HepG2 (cell line): ENCODE measurements at regions not wholly inside any gene's neighbourhood (a gene's known extent, or its start where the extent isn't known, plus 50 kb on each side); places are given as distances from the start of the nearest gene placed in this dataset.
"Not testable (repeated sequence)": the region's sequence is repeated elsewhere in the genome, so short reads cannot be mapped to it uniquely, and the experiment has no call there.

Source experiments
- ATAC-seq: fragments of 200-7000 bp; cut with Tn5 transposase; 3 replicates; pipeline ENCODE4 v1.9.1; 2020; ENCODE audit warnings: mild to moderate bottlenecking, moderate library complexity
- BruUV-seq: library from RNA; stranded (reverse); fragments of 400-500 nt; replicated peaks from 2 replicates; lab custom pipeline; 2021; lab: Mats Ljungman, UMichigan
- CTCF ChIA-PET: fragments of 300-600 bp; formaldehyde crosslinking; extraction: SDS; loops from one replicate; lab custom pipeline; 2021; ENCODE audit warnings: low total read pairs, inconsistent platforms, low intra/inter-chr PET ratio; lab: Yijun Ruan, JAX
- POLR2A ChIA-PET: fragments of 350-600 bp; sonication (Branson Sonifier 250); formaldehyde crosslinking; loops from one replicate; lab custom pipeline; 2020; ENCODE audit warnings: antibody characterized with exemption, inconsistent platforms; lab: Yijun Ruan, JAX
- DNase-seq: peaks from one replicate; pipeline ENCODE4 v3.0.0-alpha.2; 2015; ENCODE audit warnings: low spot score
- FAIRE-seq: peaks from 3 replicates; lab custom pipeline; 2011; peaks lifted over from hg19 to GRCh38; lab: Jason Lieb, UNC
- H2AFZ ChIP-seq: one replicate; pipeline ENCODE4 v1.6.1; 2011; ENCODE audit warnings: low read length, inconsistent platforms
- H3K27ac ChIP-seq: fragments of 300-600 bp; 3 replicates; pipeline ENCODE4 v1.8.0; 2011; ENCODE audit warnings: mixed run types, mild to moderate bottlenecking, mixed read lengths, low read length, inconsistent platforms; ENCODE audit not compliant: insufficient read depth; ENCODE audit errors: extremely low read length
- H3K27me3 ChIP-seq, 2 experiments: fragments of 200-600 bp in 1 of 2; 2 replicates in 1 of 2; 3 replicates in 1 of 2; pipeline versions ENCODE4 v1.6.0 to v1.8.0; 2011; ENCODE audit warnings: low read length in 2 of 2, mild to moderate bottlenecking in 2 of 2, moderate library complexity in 2 of 2, inconsistent platforms in 1 of 2; ENCODE audit not compliant: insufficient read depth in 2 of 2, control insufficient read depth in 1 of 2
- H3K36me3 ChIP-seq, 2 experiments: fragments of 200-600 bp in 1 of 2; replicated peaks in 1 of 2; 2 replicates in 1 of 2; 3 replicates in 1 of 2; pipeline versions ENCODE4 v1.5.1 to v1.8.0; 2011; ENCODE audit warnings: low read length in 2 of 2, inconsistent platforms in 1 of 2; ENCODE audit not compliant: insufficient read depth in 2 of 2, control insufficient read depth in 1 of 2
- H3K4me1 ChIP-seq: 2 replicates; pipeline ENCODE4 v1.5.1; 2012; ENCODE audit warnings: low read length, inconsistent platforms; ENCODE audit not compliant: insufficient read depth
- H3K4me2 ChIP-seq: 2 replicates; pipeline ENCODE4 v1.6.0; 2011; ENCODE audit warnings: low read depth, low read length, inconsistent platforms
- H3K4me3 ChIP-seq, 3 experiments: fragments of 200-600 bp in 1 of 3; sonication (generic), shearing (Covaris generic) in 1 of 3; replicated peaks in 1 of 3; 2 replicates each; pipeline ENCODE4 v1.5.1; 2011 to 2016; ENCODE audit warnings: low read length in 3 of 3, inconsistent platforms in 2 of 3, low read depth in 2 of 3, mild to moderate bottlenecking in 2 of 3, control low read depth in 1 of 3, mixed read lengths in 1 of 3; ENCODE audit not compliant: insufficient read depth in 1 of 3
- H3K79me2 ChIP-seq: one replicate; pipeline ENCODE4 v1.6.1; 2011; ENCODE audit warnings: low read length, inconsistent platforms; ENCODE audit not compliant: insufficient read depth
- H3K9ac ChIP-seq: 2 replicates; pipeline ENCODE4 v1.6.0; 2011; ENCODE audit warnings: mild to moderate bottlenecking, low read depth, low read length, inconsistent platforms; ENCODE audit not compliant: insufficient read depth
- H3K9me3 ChIP-seq: 2 replicates; pipeline ENCODE4 v1.5.1; 2012; ENCODE audit warnings: mild to moderate bottlenecking, low read length
- H4K20me1 ChIP-seq: 2 replicates; pipeline ENCODE4 v1.6.0; 2011; ENCODE audit warnings: inconsistent platforms, mild to moderate bottlenecking, low read length, moderate library complexity; ENCODE audit not compliant: insufficient read depth
- BRD4 ChIP-seq: sonication (generic); formaldehyde crosslinking; IDR thresholded peaks from 2 replicates; pipeline ENCODE4 v1.4.0; 2020; ENCODE audit warnings: missing genetic modification reagents
- HDAC6 ChIP-seq: fragments of 200-600 bp; sonication (generic); IDR thresholded peaks from 2 replicates; pipeline ENCODE4 v1.7.0; 2017; ENCODE audit warnings: mild to moderate bottlenecking, antibody characterized with exemption, low read length, low read depth
- HNRNPH1 ChIP-seq: fragments of 200-400 bp; formaldehyde crosslinking; optimal IDR thresholded peaks from 2 replicates; pipeline ENCODE3; 2017; ENCODE audit warnings: mild to moderate bottlenecking, low read depth, low read length
- SETDB1 ChIP-seq: sonication (generic); formaldehyde crosslinking; IDR thresholded peaks from 2 replicates; pipeline ENCODE4 v1.5.1; 2020; ENCODE audit warnings: missing genetic modification reagents, mild to moderate bottlenecking, borderline replicate concordance
- SOX5 ChIP-seq: IDR thresholded peaks from 2 replicates; pipeline ENCODE4 v1.6.1; 2016; ENCODE audit warnings: borderline replicate concordance
- SYNCRIP ChIP-seq: fragments of 200-400 bp; formaldehyde crosslinking; IDR thresholded peaks from 2 replicates; pipeline ENCODE4 v1.6.1; 2018; ENCODE audit warnings: mild to moderate bottlenecking, low read depth, low read length; ENCODE audit not compliant: insufficient read depth
- ZNF121 ChIP-seq: sonication (generic); formaldehyde crosslinking; IDR thresholded peaks from 2 replicates; pipeline ENCODE4 v1.5.0; 2020; ENCODE audit warnings: mild to moderate bottlenecking, missing genetic modification reagents
- ZNF180 ChIP-seq: sonication (generic); formaldehyde crosslinking; IDR thresholded peaks from 2 replicates; pipeline ENCODE4 v1.4.0; 2020; ENCODE audit warnings: low read depth, missing genetic modification reagents, borderline replicate concordance
- ZNF460 ChIP-seq: sonication (generic); formaldehyde crosslinking; IDR thresholded peaks from 2 replicates; pipeline ENCODE4 v1.5.1; 2020; ENCODE audit warnings: missing genetic modification reagents, mild to moderate bottlenecking, borderline replicate concordance
- ZNF713 ChIP-seq: sonication (generic); formaldehyde crosslinking; IDR thresholded peaks from 2 replicates; pipeline ENCODE4 v1.4.0; 2020; ENCODE audit warnings: mild to moderate bottlenecking, missing genetic modification reagents
- ZNF746 ChIP-seq: sonication (generic); formaldehyde crosslinking; IDR thresholded peaks from 2 replicates; pipeline ENCODE4 v1.8.0; 2022; ENCODE audit warnings: mild to moderate bottlenecking, missing genetic modification reagents
- ZNF780A ChIP-seq: sonication (generic); formaldehyde crosslinking; IDR thresholded peaks from 2 replicates; pipeline ENCODE4 v1.8.0; 2022; ENCODE audit warnings: mild to moderate bottlenecking, missing genetic modification reagents, moderate library complexity
- ZNF782 ChIP-seq: sonication (generic); formaldehyde crosslinking; IDR thresholded peaks from 2 replicates; pipeline ENCODE4 v1.4.0; 2020; ENCODE audit warnings: missing genetic modification reagents, mild to moderate bottlenecking, borderline replicate concordance
- WGBS: methylation state at CpG from one replicate; pipeline ENCODE4 v1.1.6; 2017; ENCODE audit warnings: low lambda C conversion rate; 5-methylcytosine and 5-hydroxymethylcytosine counted together
- in situ Hi-C: cut with HindIII; loops from 2 replicates; pipeline ENCODE4 v1.10.0; 2017; ENCODE audit warnings: low pct_unique_long_range_greater_than_20kb; ENCODE audit not compliant: extremely low pct_ligation_motif_present
- intact Hi-C: fragments of 100-400 bp; cut with micrococcal nuclease; formaldehyde crosslinking; loops from one replicate; pipeline ENCODE4 v1.10.0; 2022; ENCODE audit not compliant: unreplicated experiment

DNA sequence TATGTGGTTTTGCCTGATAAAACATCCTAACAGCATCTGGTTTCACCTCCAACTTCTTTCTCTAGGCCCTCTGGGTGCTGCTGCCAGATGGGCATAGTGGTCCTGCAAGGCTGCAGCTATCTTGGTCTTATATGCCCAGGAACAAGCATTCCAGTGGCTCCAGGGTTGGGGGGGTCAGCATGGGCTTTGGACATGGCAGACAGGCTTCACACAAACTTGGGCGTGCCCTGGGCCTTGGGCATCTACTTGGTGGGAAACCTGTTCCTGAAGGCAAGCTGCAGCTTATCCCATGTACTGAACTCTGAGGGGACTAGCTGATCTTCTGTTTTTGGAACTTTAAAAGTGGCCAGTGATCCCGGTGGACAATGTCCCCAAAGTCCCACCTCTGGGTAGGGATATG, 54.9 kb upstream of the ZNF678 start:
- DNase-seq (no peak), FAIRE-seq (no peak), ATAC-seq (no peak)
- in situ Hi-C loops (no loop called here), intact Hi-C loops (no loop called here)
- Histone ChIP-seq H3K4me2 (no peak overlapping the region), H3K27me3 (peaks cover 0 to 19% of the 10 kb centered on the region in 2 experiments; a peak in 2 of 5 replicates), H3K79me2 (no peaks in the 10 kb centered on the region), H3K9me3 (no peaks in the 10 kb centered on the region), H4K20me1 (no peaks in the 10 kb centered on the region), H3K4me1 (no peaks in the 10 kb centered on the region), H3K9ac (no peak overlapping the region), H2AFZ (no peak overlapping the region), H3K4me3 (no peak overlapping the region), H3K36me3 (no peaks in the 10 kb centered on the region), H3K27ac (no peak overlapping the region)
- WGBS, result no CpG with 5 or more reads among the region's 2 CpGs
- BruUV-seq, result no TSS peak
- POLR2A ChIA-PET, result no interaction called here
- CTCF ChIA-PET, result no interaction called here
- TF ChIP-seq ZNF782 (CRISPR knock-in tag) (no peak), ZNF780A (CRISPR knock-in tag) (no peak), SOX5 (CRISPR knock-in tag) (no peak), ZNF713 (CRISPR knock-in tag) (no peak), ZNF180 (CRISPR knock-in tag) (no peak), SETDB1 (no peak), ZNF460 (CRISPR knock-in tag) (no peak), HDAC6 (no peak), ZNF746 (CRISPR knock-in tag) (no peak), HNRNPH1 (no peak), BRD4 (CRISPR knock-in tag) (no peak), ZNF121 (CRISPR knock-in tag) (no peak), SYNCRIP (no peak)

DNA sequence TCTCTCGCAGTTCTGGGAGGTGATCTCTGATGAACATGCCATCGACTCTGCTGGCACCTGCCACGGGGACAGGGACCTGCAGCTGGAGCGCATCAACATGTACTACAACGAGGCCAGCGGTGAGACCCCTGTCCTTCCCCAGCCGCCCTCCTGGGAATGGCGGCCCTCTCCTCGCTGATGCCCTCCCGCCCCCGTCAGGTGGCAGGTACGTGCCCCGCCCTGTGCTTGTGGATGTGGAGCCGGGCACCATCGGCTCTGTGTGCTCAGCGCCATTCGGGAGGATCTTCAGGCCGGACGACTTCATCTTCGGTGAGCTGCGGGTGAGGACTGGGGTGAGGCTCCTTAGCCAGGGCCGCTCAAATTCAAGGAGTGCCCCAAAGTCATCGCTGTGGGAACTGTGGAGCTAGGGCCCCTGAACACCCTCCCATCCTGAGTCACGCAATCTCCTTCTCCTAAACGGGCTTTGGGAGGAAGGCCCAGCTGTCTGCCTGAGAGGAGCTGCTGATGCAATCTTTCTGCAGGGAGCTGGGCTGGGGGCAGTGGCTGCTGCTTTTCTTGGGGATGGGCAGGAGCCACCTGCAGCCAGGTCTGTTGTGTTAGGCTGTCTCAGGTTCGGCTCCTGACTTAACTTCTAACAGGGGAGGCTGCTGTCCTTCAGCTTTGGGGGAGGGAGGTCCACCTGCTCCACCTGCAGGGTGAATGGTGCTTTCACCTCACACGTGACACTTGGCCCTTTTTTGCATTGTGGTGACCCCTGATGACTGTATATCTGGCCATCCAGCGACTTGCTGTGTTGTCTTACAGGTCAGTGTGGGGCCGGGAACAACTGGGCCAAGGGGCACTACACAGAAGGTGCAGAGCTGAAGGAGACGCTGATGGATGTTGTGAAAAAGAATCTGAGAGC, 56.6 kb upstream of the ZNF678 start:
- BruUV-seq, H4K20me1 ChIP-seq, FAIRE-seq, H3K79me2 ChIP-seq, CTCF ChIA-PET, DNase-seq, H3K9ac ChIP-seq, intact Hi-C loops, H3K9me3 ChIP-seq, H3K4me3 ChIP-seq, H3K27ac ChIP-seq, in situ Hi-C loops, H3K4me2 ChIP-seq, ATAC-seq, POLR2A ChIA-PET, H3K4me1 ChIP-seq, H3K36me3 ChIP-seq, H2AFZ ChIP-seq: not testable (repeated sequence)
- H3K27me3 ChIP-seq, result peaks cover 0 to 20% of the 10 kb centered on the region in 2 experiments; a peak in 2 of 5 replicates
- WGBS, result 55% methylated on average over 4 of the region's 30 CpGs

DNA sequence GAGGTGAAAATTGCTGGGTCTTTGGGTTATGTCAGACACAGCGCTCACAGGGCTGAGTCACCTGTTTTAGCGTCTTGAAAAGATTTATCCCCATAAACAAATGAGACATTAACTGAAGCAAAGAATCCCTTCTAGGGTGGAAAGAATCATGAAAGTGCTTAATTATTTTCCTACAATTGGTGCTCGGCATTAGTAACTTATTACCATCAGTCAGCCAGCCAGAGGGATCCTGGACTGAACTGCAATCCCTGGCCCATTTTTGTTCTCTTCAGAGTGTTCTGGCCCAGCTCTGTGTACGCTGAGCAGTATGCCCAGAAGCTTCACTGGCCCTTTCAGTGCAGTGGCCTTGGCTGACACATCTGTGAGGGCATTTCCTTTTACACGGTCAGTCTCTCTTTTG, 67.3 kb upstream of the ZNF678 start:
- FAIRE-seq, intact Hi-C loops, BruUV-seq, H3K4me3 ChIP-seq, H3K9me3 ChIP-seq, H3K79me2 ChIP-seq, ATAC-seq, H3K36me3 ChIP-seq, H3K27ac ChIP-seq, H4K20me1 ChIP-seq, DNase-seq, H3K4me2 ChIP-seq, H2AFZ ChIP-seq, POLR2A ChIA-PET, in situ Hi-C loops, H3K4me1 ChIP-seq, CTCF ChIA-PET, H3K9ac ChIP-seq: not testable (repeated sequence)
- 0% methylated on average over 1 of the region's 5 CpGs for WGBS
- peaks cover 1 to 16% of the 10 kb centered on the region in 2 experiments; a peak in 3 of 5 replicates for H3K27me3 ChIP-seq
